Stomach (tissue), 8 donors: ENCODE measurements at regions not wholly inside any gene's neighbourhood (a gene's known extent, or its start where the extent isn't known, plus 50 kb on each side); places are given as distances from the start of the nearest gene placed in this dataset.

Experiments
- DNase-seq, 2 donors: peaks; one replicate each; pipeline versions ENCODE4 v3.0.0 to v3.0.0-alpha.2; 2013 to 2019
- H3K27ac ChIP-seq, 5 donors: fragments of 200-600 bp in 4 of 5; sonication (generic) in 4 of 5; one replicate each; pipeline ENCODE4 v1.5.1; 2013 to 2019; ENCODE audit warnings: mild to moderate bottlenecking in 1 of 5, moderate library complexity in 1 of 5
- H3K27me3 ChIP-seq, 3 donors: fragments of 200-600 bp; sonication (generic); one replicate each; pipeline ENCODE4 v1.5.1; 2017 to 2019; ENCODE audit warnings: mixed run types in 1 of 3
- H3K36me3 ChIP-seq, 4 donors: fragments of 200-600 bp; sonication (generic); 1 replicate in 3 of 4; 2 replicates in 1 of 4; pipeline ENCODE4 v1.5.1; 2016 to 2019
- H3K4me1 ChIP-seq, 4 donors: fragments of 200-600 bp; sonication (generic); one replicate each; pipeline ENCODE4 v1.5.1; 2016 to 2019
- H3K4me3 ChIP-seq, 4 donors: fragments of 200-600 bp; sonication (generic) in 3 of 4; one replicate each; pipeline ENCODE4 v1.5.1; 2016 to 2019; ENCODE audit warnings: mild to moderate bottlenecking in 1 of 4
- H3K9me3 ChIP-seq, 4 donors: fragments of 200-600 bp; sonication (generic); one replicate each; pipeline ENCODE4 v1.5.1; 2016 to 2019
- CTCF ChIP-seq, 7 experiments: fragments of 450-650 bp in 4 of 7; fragments of 200-600 bp in 3 of 7; sonication (generic) in 3 of 7; IDR thresholded peaks; one replicate each; pipeline ENCODE4 v1.5.1; 2016 to 2019; ENCODE audit warnings: antibody characterized with exemption in 7 of 7, control low read depth in 2 of 7, mild to moderate bottlenecking in 1 of 7
- EP300 ChIP-seq: sonication (generic); formaldehyde crosslinking; IDR thresholded peaks from one replicate; pipeline ENCODE4 v1.6.1; 2017; ENCODE audit warnings: antibody characterized with exemption
- POLR2A ChIP-seq, 4 donors: fragments of 450-650 bp; IDR thresholded peaks; one replicate each; pipeline ENCODE4 v1.6.1; 2016; ENCODE audit warnings: antibody characterized with exemption in 4 of 4, control low read depth in 2 of 4, mild to moderate bottlenecking in 1 of 4, moderate library complexity in 1 of 4
- POLR2AphosphoS5 ChIP-seq, 3 donors: sonication (generic); formaldehyde crosslinking; IDR thresholded peaks; one replicate each; pipeline ENCODE4 v1.6.1; 2016; ENCODE audit warnings: antibody characterized with exemption in 3 of 3
- WGBS, 5 donors: extraction: QIAGEN DNeasy Blood & Tissue Kit in 3 of 5; methylation state at CpG; one replicate each; pipeline versions ENCODE4 v1.1.5 to v1.1.7; 2013 to 2018; 5-methylcytosine and 5-hydroxymethylcytosine counted together
- intact Hi-C: fragments of 100-400 bp; cut with DNase I; formaldehyde crosslinking; loops from one replicate; pipeline ENCODE4 v1.15.1; 2023; ENCODE audit warnings: low total_unique reads
- donor health status: healthy with polysubstance abuse.
- donor health status: Bipolar disorder and iron deficiency.
- donor health status: healthy.

GRCh38 chr10:110395350-110396283 is 90.9 kb upstream of the SMNDC1 start:
- peak; percentile 74 to 90 for DNase-seq
- TF ChIP-seq POLR2A (IDR thresholded peaks at IDR 0.05) (no peak), POLR2AphosphoS5 (IDR thresholded peaks at IDR 0.05) (peak in 2 of 3 donors; percentile 57 to 74), EP300 (no peak)
- 27 to 60% (median 46%) methylated on average over 8 to 11 of the region's 11 CpGs for whole genome bisulfite sequencing, 5 donors
- H3K27ac ChIP-seq, result peak overlapping the region; percentile 54 to 78 (median 63)
- no peak overlapping the region for H3K4me3 ChIP-seq
- intact Hi-C loops, result no loop called here
- no peaks in the 10 kb centered on the region for H3K9me3 ChIP-seq
- H3K27me3 ChIP-seq, result no peaks in the 10 kb centered on the region
- no peaks in the 10 kb centered on the region for H3K36me3 ChIP-seq
- peaks cover 23 to 37% (median 30%) of the 10 kb centered on the region in 4 donors for H3K4me1 ChIP-seq

- peak overlapping the region; percentile 54 to 78 (median 63) for H3K27ac ChIP-seq
- no peak overlapping the region for H3K4me3 ChIP-seq
- no peaks in the 10 kb centered on the region for H3K36me3 ChIP-seq
- intact Hi-C loops, result no loop called here
- no peak for TF ChIP-seq POLR2AphosphoS5 (IDR thresholded peaks at IDR 0.05)
- TF ChIP-seq EP300, result no peak
- no peak for TF ChIP-seq CTCF (IDR thresholded peaks at IDR 0.05)
- TF ChIP-seq POLR2A (IDR thresholded peaks at IDR 0.05), result no peak
- H3K27me3 ChIP-seq, result no peaks in the 10 kb centered on the region
- DNase-seq, result no peak
- WGBS, 5 donors, result 91 to 100% (median 95%) methylated on average over 1 of the region's 1 CpG
- H3K4me1 ChIP-seq, result peaks cover 23 to 37% (median 30%) of the 10 kb centered on the region in 4 donors
- H3K9me3 ChIP-seq, result no peaks in the 10 kb centered on the region
These were observed 91.5 kb upstream of the SMNDC1 start for GRCh38 chr10:110396284-110396651.

GRCh38 chr10:110397856-110398255 is 93.1 kb upstream of the SMNDC1 start:
- WGBS, 5 donors, result 89 to 97% (median 96%) methylated on average over 3 of the region's 3 CpGs
- Histone ChIP-seq H3K27me3 (no peaks in the 10 kb centered on the region), H3K4me1 (peaks cover 23 to 31% (median 29%) of the 10 kb centered on the region in 4 donors), H3K9me3 (no peaks in the 10 kb centered on the region), H3K4me3 (no peak overlapping the region), H3K27ac (peak overlapping the region; percentile 64 to 76 (median 69)), H3K36me3 (no peaks in the 10 kb centered on the region)
- TF ChIP-seq POLR2A (IDR thresholded peaks at IDR 0.05) (no peak), CTCF (IDR thresholded peaks at IDR 0.05) (no peak), POLR2AphosphoS5 (IDR thresholded peaks at IDR 0.05) (no peak), EP300 (no peak)
- no peak for DNase-seq
- intact Hi-C loops, result no loop called here

- Histone ChIP-seq H3K27me3 (no peaks in the 10 kb centered on the region), H3K27ac (peak overlapping the region; percentile 64 to 76 (median 69)), H3K36me3 (no peaks in the 10 kb centered on the region), H3K9me3 (no peaks in the 10 kb centered on the region), H3K4me1 (peaks cover 23 to 29% (median 27%) of the 10 kb centered on the region in 4 donors), H3K4me3 (no peak overlapping the region)
- DNase-seq, result peak; percentile 79 to 93
- intact Hi-C loops, result no loop called here
- peak in 2 of 3 donors; percentile 15 to 45 for TF ChIP-seq POLR2AphosphoS5 (IDR thresholded peaks at IDR 0.05)
- no peak for TF ChIP-seq CTCF (IDR thresholded peaks at IDR 0.05)
- TF ChIP-seq POLR2A (IDR thresholded peaks at IDR 0.05), result no peak
- no peak for TF ChIP-seq EP300
- WGBS, 5 donors, result 41 to 47% (median 45%) methylated on average over 9 of the region's 9 CpGs
These were observed 93.8 kb upstream of the SMNDC1 start for GRCh38 chr10:110398419-110399105.
